Gastroesophageal sphincter (tissue), 4 donors: ENCODE measurements at regions not wholly inside any gene's neighbourhood (a gene's known extent, or its start where the extent isn't known, plus 50 kb on each side); places are given as distances from the start of the nearest gene placed in this dataset.

ENCODE experiments used
- ATAC-seq: fragments of 150-250 bp; one replicate; pipeline ENCODE4 v1.9.1; 2016; ENCODE audit warnings: mild to moderate bottlenecking, moderate library complexity
- H3K27ac ChIP-seq, 4 donors: fragments of 200-600 bp; sonication (generic) in 3 of 4; 1 replicate in 3 of 4; 2 replicates in 1 of 4; pipeline ENCODE4 v1.5.1; 2016 to 2019
- H3K27me3 ChIP-seq: fragments of 200-600 bp; sonication (generic); one replicate; pipeline ENCODE4 v1.5.1; 2019
- H3K36me3 ChIP-seq, 2 donors: fragments of 200-600 bp; sonication (generic); one replicate each; pipeline ENCODE4 v1.5.1; 2019; ENCODE audit warnings: control low read depth in 1 of 2
- H3K4me1 ChIP-seq, 3 donors: fragments of 200-600 bp; sonication (generic); 1 replicate in 2 of 3; 2 replicates in 1 of 3; pipeline ENCODE4 v1.5.1; 2016 to 2019; ENCODE audit warnings: control low read depth in 2 of 3
- H3K4me3 ChIP-seq, 2 donors: fragments of 200-600 bp; sonication (generic); one replicate each; pipeline ENCODE4 v1.5.1; 2019; ENCODE audit warnings: mild to moderate bottlenecking in 1 of 2, moderate library complexity in 1 of 2
- H3K9me3 ChIP-seq, 3 donors: fragments of 200-600 bp; sonication (generic); one replicate each; pipeline ENCODE4 v1.5.1; 2017 to 2019; ENCODE audit warnings: control low read depth in 2 of 3
- CTCF ChIP-seq, 4 experiments: fragments of 200-600 bp in 2 of 4; fragments of 450-650 bp in 2 of 4; sonication (generic) in 1 of 4; IDR thresholded peaks; one replicate each; pipeline ENCODE4 v1.5.1; 2017 to 2019; ENCODE audit warnings: antibody characterized with exemption in 4 of 4, mild to moderate bottlenecking in 2 of 4, moderate library complexity in 2 of 4
- EP300 ChIP-seq: sonication (generic); formaldehyde crosslinking; IDR thresholded peaks from one replicate; pipeline ENCODE4 v1.6.1; 2017; ENCODE audit warnings: antibody characterized with exemption, mild to moderate bottlenecking
- POLR2A ChIP-seq, 2 donors: fragments of 450-650 bp; IDR thresholded peaks; one replicate each; pipeline ENCODE4 v1.6.1; 2017; ENCODE audit warnings: antibody characterized with exemption in 2 of 2, mild to moderate bottlenecking in 2 of 2, moderate library complexity in 1 of 2
- POLR2AphosphoS5 ChIP-seq: sonication (generic); formaldehyde crosslinking; IDR thresholded peaks from one replicate; pipeline ENCODE4 v1.6.1; 2017; ENCODE audit warnings: antibody characterized with exemption
- WGBS, 2 donors: methylation state at CpG; one replicate each; pipeline ENCODE4 v1.1.5; 2018; ENCODE audit warnings: low coverage in 1 of 2; 5-methylcytosine and 5-hydroxymethylcytosine counted together

- H3K27ac ChIP-seq = no peak overlapping the region
- no peak for TF ChIP-seq POLR2A (IDR thresholded peaks at IDR 0.05)
- no peaks in the 10 kb centered on the region for H3K27me3 ChIP-seq
- no peaks in the 10 kb centered on the region for H3K36me3 ChIP-seq
- no peaks in the 10 kb centered on the region for H3K4me1 ChIP-seq
- no peak for ATAC-seq
- 76 to 90% methylated on average over 2 to 3 of the region's 3 CpGs for WGBS, 2 donors
- no peaks in the 10 kb centered on the region for H3K9me3 ChIP-seq
- H3K4me3 ChIP-seq = no peak overlapping the region
These were observed 170.8 kb upstream of the RASGEF1B start for GRCh38 chr4:81642543-81642942.

GRCh38 chr4:81639248-81639647, 167.5 kb upstream of the RASGEF1B start:
- Histone ChIP-seq H3K36me3 (no peaks in the 10 kb centered on the region), H3K27me3 (no peaks in the 10 kb centered on the region), H3K9me3 (no peaks in the 10 kb centered on the region), H3K4me3 (no peak overlapping the region), H3K27ac (no peak overlapping the region), H3K4me1 (no peaks in the 10 kb centered on the region)
- WGBS, 2 donors = no CpG with 5 or more reads among the region's 1 CpG
- ATAC-seq = no peak
- TF ChIP-seq POLR2A (IDR thresholded peaks at IDR 0.05) (no peak), EP300 (no peak), POLR2AphosphoS5 (no peak), CTCF (IDR thresholded peaks at IDR 0.05) (no peak)

- Histone ChIP-seq H3K27ac (no peak overlapping the region), H3K4me3 (no peak overlapping the region), H3K9me3 (no peaks in the 10 kb centered on the region), H3K36me3 (no peaks in the 10 kb centered on the region), H3K27me3 (no peaks in the 10 kb centered on the region), H3K4me1 (no peaks in the 10 kb centered on the region)
- WGBS, 2 donors = 100% methylated on average over 1 of the region's 1 CpG; no CpG with 5 or more reads in 1 of the 2 donors
- no peak for ATAC-seq
- no peak for TF ChIP-seq POLR2AphosphoS5
- no peak for TF ChIP-seq CTCF (IDR thresholded peaks at IDR 0.05)
- no peak for TF ChIP-seq EP300
- no peak for TF ChIP-seq POLR2A (IDR thresholded peaks at IDR 0.05)
These were observed 167.0 kb upstream of the RASGEF1B start for GRCh38 chr4:81638698-81639097.

GRCh38 chr4:81635739-81636138, 164.0 kb upstream of the RASGEF1B start:
- H3K4me1 ChIP-seq = peaks cover 0 to 8% (median 0%) of the 10 kb centered on the region in 3 donors
- no peak for ATAC-seq
- WGBS, 2 donors = 48 to 73% methylated on average over 6 of the region's 6 CpGs
- H3K36me3 ChIP-seq = no peaks in the 10 kb centered on the region
- H3K4me3 ChIP-seq = no peak overlapping the region
- H3K27ac ChIP-seq = no peak overlapping the region
- no peaks in the 10 kb centered on the region for H3K27me3 ChIP-seq
- no peaks in the 10 kb centered on the region for H3K9me3 ChIP-seq
- TF ChIP-seq POLR2AphosphoS5 = no peak
- TF ChIP-seq POLR2A (IDR thresholded peaks at IDR 0.05) = no peak
- no peak for TF ChIP-seq CTCF (IDR thresholded peaks at IDR 0.05)
- no peak for TF ChIP-seq EP300

GRCh38 chr4:81634766-81635549, 163.3 kb upstream of the RASGEF1B start:
- Histone ChIP-seq H3K4me3 (no peak overlapping the region), H3K4me1 (peaks cover 0 to 8% (median 0%) of the 10 kb centered on the region in 3 donors), H3K27me3 (no peaks in the 10 kb centered on the region), H3K27ac (no peak overlapping the region), H3K9me3 (no peaks in the 10 kb centered on the region), H3K36me3 (no peaks in the 10 kb centered on the region)
- ATAC-seq = no peak
- 86 to 89% methylated on average over 1 of the region's 1 CpG for WGBS, 2 donors
- TF ChIP-seq CTCF (IDR thresholded peaks at IDR 0.05) (no peak), EP300 (no peak), POLR2AphosphoS5 (no peak), POLR2A (IDR thresholded peaks at IDR 0.05) (no peak)
